Mammary epithelial cell (primary cell): ENCODE measurements at regions not wholly inside any gene's neighbourhood (a gene's known extent, or its start where the extent isn't known, plus 50 kb on each side); places are given as distances from the start of the nearest gene placed in this dataset.

ENCODE experiments used
- EZH2 ChIP-seq: IDR thresholded peaks from 2 replicates; pipeline ENCODE4 v1.6.1; 2012; ENCODE audit warnings: low read length, inconsistent platforms, borderline replicate concordance
- TF ChIP-seq, protein P1 (sequence below), 2 donors: IDR thresholded peaks in 1 of 2; conservative IDR thresholded peaks in 1 of 2; 2 replicates each; pipeline ENCODE4 v1.5.1; 2011 to 2012; ENCODE audit warnings: inconsistent platforms in 2 of 2, low read length in 2 of 2, mild to moderate bottlenecking in 2 of 2, control low read depth in 1 of 2, low read depth in 1 of 2; ENCODE audit not compliant: insufficient read depth in 1 of 2; ENCODE audit errors: extremely low read depth in 1 of 2

DNA sequence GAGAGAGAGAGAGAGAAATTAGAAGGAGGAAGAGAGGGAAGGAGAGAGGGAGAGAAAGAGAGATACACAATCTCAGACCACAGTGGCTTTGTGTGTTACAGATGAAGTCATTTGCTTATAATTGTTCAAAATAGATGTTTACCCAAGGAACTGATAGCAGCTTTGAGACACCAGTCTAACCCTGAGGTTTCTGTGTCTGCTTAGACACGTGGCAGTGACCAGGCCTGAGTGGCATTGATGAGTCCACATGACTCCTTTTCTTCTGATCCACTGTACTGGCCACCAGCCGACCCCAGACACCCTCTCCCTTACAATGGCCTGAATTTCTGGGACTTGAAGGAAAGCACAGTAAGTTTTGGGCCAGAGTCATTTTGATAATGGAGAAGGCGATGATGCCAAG, 104.9 kb downstream of the DUSP10 start:
- TF ChIP-seq, protein P1, sequence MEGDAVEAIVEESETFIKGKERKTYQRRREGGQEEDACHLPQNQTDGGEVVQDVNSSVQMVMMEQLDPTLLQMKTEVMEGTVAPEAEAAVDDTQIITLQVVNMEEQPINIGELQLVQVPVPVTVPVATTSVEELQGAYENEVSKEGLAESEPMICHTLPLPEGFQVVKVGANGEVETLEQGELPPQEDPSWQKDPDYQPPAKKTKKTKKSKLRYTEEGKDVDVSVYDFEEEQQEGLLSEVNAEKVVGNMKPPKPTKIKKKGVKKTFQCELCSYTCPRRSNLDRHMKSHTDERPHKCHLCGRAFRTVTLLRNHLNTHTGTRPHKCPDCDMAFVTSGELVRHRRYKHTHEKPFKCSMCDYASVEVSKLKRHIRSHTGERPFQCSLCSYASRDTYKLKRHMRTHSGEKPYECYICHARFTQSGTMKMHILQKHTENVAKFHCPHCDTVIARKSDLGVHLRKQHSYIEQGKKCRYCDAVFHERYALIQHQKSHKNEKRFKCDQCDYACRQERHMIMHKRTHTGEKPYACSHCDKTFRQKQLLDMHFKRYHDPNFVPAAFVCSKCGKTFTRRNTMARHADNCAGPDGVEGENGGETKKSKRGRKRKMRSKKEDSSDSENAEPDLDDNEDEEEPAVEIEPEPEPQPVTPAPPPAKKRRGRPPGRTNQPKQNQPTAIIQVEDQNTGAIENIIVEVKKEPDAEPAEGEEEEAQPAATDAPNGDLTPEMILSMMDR (conservative IDR thresholded peaks at IDR 0.05 in 1 of 2, IDR thresholded peaks at IDR 0.05 in 1 of 2; ENCODE audit: extremely low read depth in 1 of 2, insufficient read depth in 1 of 2, low read depth in 1 of 2, low read length in 2 of 2) = no peak
- no peak for TF ChIP-seq EZH2
